ENCODE measurements at regions not wholly inside any gene's neighbourhood (a gene's known extent, or its start where the extent isn't known, plus 50 kb on each side); places are given as distances from the start of the nearest gene placed in this dataset.

DNA sequence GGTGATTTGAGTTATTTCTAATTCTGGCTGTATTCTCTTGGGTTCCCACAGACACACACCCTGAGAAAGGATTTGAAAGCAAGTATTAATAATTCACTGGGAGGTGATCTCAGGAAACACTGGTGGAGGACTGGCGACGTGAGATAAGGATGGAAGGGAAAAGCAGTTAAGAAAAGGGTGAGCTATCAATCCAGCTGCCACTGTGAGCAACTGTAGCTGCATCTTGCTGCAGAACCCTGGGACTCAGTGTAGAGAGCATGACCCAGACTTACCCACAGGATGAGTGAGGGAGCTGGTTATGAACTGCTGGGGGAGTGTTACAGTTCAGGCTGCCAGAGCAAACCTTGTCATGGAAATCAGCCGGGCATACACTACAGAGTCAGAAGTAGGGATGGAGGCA lies 71.9 kb downstream of the RESF1 start:
- DNase-seq (ENCODE audit: low read depth, low spot score) (no peak), ATAC-seq (no peak)
- no peaks in the 10 kb centered on the region for H3K36me3 ChIP-seq (ENCODE audit: control insufficient read depth in 1 of 2, insufficient read depth in 2 of 2, low read length in 2 of 2)
- H3K27ac ChIP-seq (ENCODE audit: low read depth, low read length) = no peak overlapping the region
- no peak overlapping the region for H3K4me2 ChIP-seq (ENCODE audit: low read length)
- no peak overlapping the region for H3K9ac ChIP-seq (ENCODE audit: low read length)
- no peak overlapping the region for H2AFZ ChIP-seq (ENCODE audit: low read depth, low read length, poor library complexity, severe bottlenecking)
- intact Hi-C loops (cut with micrococcal nuclease) = no loop called here
- no peaks in the 10 kb centered on the region for H3K9me3 ChIP-seq (ENCODE audit: control insufficient read depth in 1 of 2, insufficient read depth in 1 of 2, low read depth in 1 of 2, low read length in 2 of 2)
- TF ChIP-seq EZH2phosphoT487 (IDR thresholded peaks at IDR 0.05; ENCODE audit: borderline replicate concordance) = no peak
- TF ChIP-seq EZH2 (IDR thresholded peaks at IDR 0.05) = no peak
- TF ChIP-seq POLR2A (IDR thresholded peaks at IDR 0.05; ENCODE audit: borderline replicate concordance, extremely low read depth, insufficient read depth, insufficient read length) = no peak
- TF ChIP-seq YY1 (IDR thresholded peaks at IDR 0.05; ENCODE audit: extremely low read depth, insufficient replicate concordance, low read depth, low read length) = no peak
- no peak for TF ChIP-seq RAD21 (IDR thresholded peaks at IDR 0.05; ENCODE audit: low read depth)
- TF ChIP-seq, protein P1, sequence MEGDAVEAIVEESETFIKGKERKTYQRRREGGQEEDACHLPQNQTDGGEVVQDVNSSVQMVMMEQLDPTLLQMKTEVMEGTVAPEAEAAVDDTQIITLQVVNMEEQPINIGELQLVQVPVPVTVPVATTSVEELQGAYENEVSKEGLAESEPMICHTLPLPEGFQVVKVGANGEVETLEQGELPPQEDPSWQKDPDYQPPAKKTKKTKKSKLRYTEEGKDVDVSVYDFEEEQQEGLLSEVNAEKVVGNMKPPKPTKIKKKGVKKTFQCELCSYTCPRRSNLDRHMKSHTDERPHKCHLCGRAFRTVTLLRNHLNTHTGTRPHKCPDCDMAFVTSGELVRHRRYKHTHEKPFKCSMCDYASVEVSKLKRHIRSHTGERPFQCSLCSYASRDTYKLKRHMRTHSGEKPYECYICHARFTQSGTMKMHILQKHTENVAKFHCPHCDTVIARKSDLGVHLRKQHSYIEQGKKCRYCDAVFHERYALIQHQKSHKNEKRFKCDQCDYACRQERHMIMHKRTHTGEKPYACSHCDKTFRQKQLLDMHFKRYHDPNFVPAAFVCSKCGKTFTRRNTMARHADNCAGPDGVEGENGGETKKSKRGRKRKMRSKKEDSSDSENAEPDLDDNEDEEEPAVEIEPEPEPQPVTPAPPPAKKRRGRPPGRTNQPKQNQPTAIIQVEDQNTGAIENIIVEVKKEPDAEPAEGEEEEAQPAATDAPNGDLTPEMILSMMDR (IDR thresholded peaks at IDR 0.05 in 2 of 3, conservative IDR thresholded peaks at IDR 0.05 in 1 of 3; ENCODE audit: borderline replicate concordance in 1 of 3, insufficient read depth in 1 of 3, low read depth in 2 of 3, low read length in 2 of 3) = no peak
- no peak for TF ChIP-seq CBX3 (IDR thresholded peaks at IDR 0.05; ENCODE audit: low read depth)
- no peak for TF ChIP-seq ZFX (IDR thresholded peaks at IDR 0.05)
- TF ChIP-seq ZNF274 (IDR thresholded peaks at IDR 0.05; ENCODE audit: low read depth, low read length) = no peak
- TF ChIP-seq POLR2AphosphoS5 (IDR thresholded peaks at IDR 0.05; ENCODE audit: low read depth, low read length) = no peak
- H4K20me1 ChIP-seq (ENCODE audit: insufficient read depth) = no peaks in the 10 kb centered on the region
- no peaks in the 10 kb centered on the region for H3K27me3 ChIP-seq (ENCODE audit: insufficient read depth, low read length)
- RAD21 ChIA-PET (ENCODE audit: low non-redundant PET in 1 of 2, low total read pairs in 2 of 2, uncharacterized antibody in 2 of 2, unreplicated experiment in 2 of 2) = no interaction called here
- H3K9me2 ChIP-seq (ENCODE audit: insufficient read depth) = no peaks in the 10 kb centered on the region
- CTCF ChIA-PET = no interaction called here
- POLR2A ChIA-PET = no interaction called here
- BruUV-seq (replicated peaks) = no TSS peak
- H3K4me1 ChIP-seq (ENCODE audit: control insufficient read depth in 1 of 2, insufficient read depth in 2 of 2, low read length in 2 of 2) = no peaks in the 10 kb centered on the region
- H3K4me3 ChIP-seq (replicated peaks in 1 of 2; ENCODE audit: low read depth in 1 of 2, low read length in 2 of 2) = no peak overlapping the region
- H3K79me2 ChIP-seq (ENCODE audit: insufficient read depth, low read length) = no peaks in the 10 kb centered on the region
